ENCODE measurements at regions not wholly inside any gene's neighbourhood (a gene's known extent, or its start where the extent isn't known, plus 50 kb on each side); places are given as distances from the start of the nearest gene placed in this dataset.
"Not testable (repeated sequence)": the region's sequence is repeated elsewhere in the genome, so short reads cannot be mapped to it uniquely, and the experiment has no call there.

DNA sequence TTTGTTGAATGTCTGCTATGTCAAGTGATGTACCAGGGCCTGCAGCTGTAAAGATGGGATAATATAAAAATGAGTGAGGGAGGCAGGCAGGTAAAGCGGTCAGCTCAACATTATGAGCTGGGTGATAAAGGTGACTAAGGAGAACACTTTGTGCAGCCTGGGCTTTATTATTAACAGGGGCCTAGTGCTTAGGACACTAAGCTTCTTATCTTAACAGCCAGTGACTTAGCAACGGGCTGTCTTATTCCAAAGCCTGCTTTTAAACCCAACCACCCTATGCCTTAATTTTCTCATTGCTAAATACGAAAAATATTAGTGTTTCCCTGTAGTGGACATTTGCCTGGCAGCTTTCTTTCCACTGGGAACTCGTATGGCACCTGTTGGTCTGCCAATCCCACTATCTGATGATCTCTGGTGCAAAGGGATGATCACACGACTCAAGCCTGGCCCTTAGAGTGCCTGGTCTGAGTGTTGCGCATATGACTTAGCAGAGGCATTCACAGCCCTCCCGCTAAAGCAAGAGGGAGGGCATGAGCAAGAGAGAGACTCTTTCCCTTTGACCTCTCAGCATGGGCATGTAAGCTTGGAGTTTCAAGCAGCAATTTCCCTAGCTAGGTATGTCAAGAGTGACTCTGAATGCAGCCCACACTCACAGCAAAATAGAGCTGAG lies 98.6 kb upstream of the PAPPA2 start:
- H3K9me3 ChIP-seq (ENCODE audit: low read length) = no peaks in the 10 kb centered on the region
- no peaks in the 10 kb centered on the region for H4K20me1 ChIP-seq (ENCODE audit: insufficient read depth, low read length)
- ChIA-PET POLR2A (no interaction called here), CTCF (ENCODE audit: low intra/inter-chr PET ratio, low total read pairs) (no interaction called here)
- no peak overlapping the region for H3K4me3 ChIP-seq (replicated peaks in 1 of 3; ENCODE audit: insufficient read depth in 1 of 3, low read depth in 2 of 3, low read length in 3 of 3)
- H3K4me1 ChIP-seq (ENCODE audit: insufficient read depth, low read length) = no peaks in the 10 kb centered on the region
- no peak for FAIRE-seq
- H3K79me2 ChIP-seq (ENCODE audit: insufficient read depth, low read length) = no peaks in the 10 kb centered on the region
- no peaks in the 10 kb centered on the region for H3K27me3 ChIP-seq (ENCODE audit: control insufficient read depth in 1 of 2, insufficient read depth in 2 of 2, low read length in 2 of 2)
- H3K27ac ChIP-seq (ENCODE audit: extremely low read length, insufficient read depth, low read length) = no peak overlapping the region
- DNase-seq (ENCODE audit: low spot score) = no peak
- in situ Hi-C loops (cut with HindIII; ENCODE audit: extremely low pct_ligation_motif_present, low pct_unique_long_range_greater_than_20kb) = no loop called here
- no peak for TF ChIP-seq SALL1 (CRISPR knock-in tag; IDR thresholded peaks at IDR 0.05)
- H2AFZ ChIP-seq (ENCODE audit: low read length) = no peak overlapping the region
- 3% methylated on average over 7 of the region's 7 CpGs for WGBS (ENCODE audit: low lambda C conversion rate)
- H3K9ac ChIP-seq (ENCODE audit: insufficient read depth, low read depth, low read length) = no peak overlapping the region
- ATAC-seq = no peak
- intact Hi-C loops (cut with micrococcal nuclease; ENCODE audit: unreplicated experiment) = no loop called here
- no peak overlapping the region for H3K4me2 ChIP-seq (ENCODE audit: low read depth, low read length)
- H3K36me3 ChIP-seq (replicated peaks in 1 of 2; ENCODE audit: control insufficient read depth in 1 of 2, insufficient read depth in 2 of 2, low read length in 2 of 2) = no peaks in the 10 kb centered on the region
- BruUV-seq (replicated peaks) = no TSS peak

DNA sequence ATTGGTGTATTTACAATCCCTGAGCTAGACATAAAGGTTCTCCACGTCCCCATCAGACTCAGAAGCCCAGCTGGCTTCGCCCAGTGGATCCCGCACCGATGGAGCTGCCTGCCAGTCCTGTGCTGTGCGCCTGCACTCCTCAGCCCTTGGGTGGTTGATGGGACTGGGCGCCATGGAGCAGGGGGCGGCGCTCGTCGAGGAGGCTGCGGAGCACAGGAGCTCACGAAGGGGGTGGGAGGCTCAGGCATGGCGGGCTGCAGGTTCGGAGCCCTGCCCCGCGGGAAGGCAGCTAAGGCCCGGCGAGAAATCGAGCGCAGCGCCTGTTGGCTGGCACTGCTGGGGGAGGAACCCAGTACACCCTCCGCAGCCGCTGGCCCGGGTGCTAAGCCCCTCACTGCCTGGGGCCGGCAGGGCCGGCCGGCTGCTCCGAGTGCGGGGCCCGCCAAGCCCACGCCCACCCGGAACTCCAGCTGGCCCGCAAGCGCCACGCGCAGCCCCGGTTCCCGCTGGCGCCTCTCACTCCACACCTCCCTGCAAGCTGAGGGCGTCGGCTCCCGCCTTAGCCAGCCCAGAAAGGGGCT lies 113.8 kb upstream of the PAPPA2 start:
- H4K20me1 ChIP-seq (ENCODE audit: insufficient read depth, low read length); H3K4me2 ChIP-seq (ENCODE audit: low read depth, low read length); CTCF ChIA-PET (ENCODE audit: low intra/inter-chr PET ratio, low total read pairs); H3K4me3 ChIP-seq (replicated peaks in 1 of 3; ENCODE audit: insufficient read depth in 1 of 3, low read depth in 2 of 3, low read length in 3 of 3); H3K9ac ChIP-seq (ENCODE audit: insufficient read depth, low read depth, low read length); H3K27ac ChIP-seq (ENCODE audit: extremely low read length, insufficient read depth, low read length); BruUV-seq (replicated peaks); ATAC-seq; FAIRE-seq; DNase-seq (ENCODE audit: low spot score); in situ Hi-C loops (cut with HindIII; ENCODE audit: extremely low pct_ligation_motif_present, low pct_unique_long_range_greater_than_20kb); H2AFZ ChIP-seq (ENCODE audit: low read length); POLR2A ChIA-PET; H3K79me2 ChIP-seq (ENCODE audit: insufficient read depth, low read length); H3K36me3 ChIP-seq (replicated peaks in 1 of 2; ENCODE audit: control insufficient read depth in 1 of 2, insufficient read depth in 2 of 2, low read length in 2 of 2); intact Hi-C loops (cut with micrococcal nuclease; ENCODE audit: unreplicated experiment); H3K4me1 ChIP-seq (ENCODE audit: insufficient read depth, low read length); H3K27me3 ChIP-seq (ENCODE audit: control insufficient read depth in 1 of 2, insufficient read depth in 2 of 2, low read length in 2 of 2): not testable (repeated sequence)
- WGBS (ENCODE audit: low lambda C conversion rate) = 78% methylated on average over 9 of the region's 42 CpGs
- H3K9me3 ChIP-seq (ENCODE audit: low read length) = peaks cover 15% of the 10 kb centered on the region

DNA sequence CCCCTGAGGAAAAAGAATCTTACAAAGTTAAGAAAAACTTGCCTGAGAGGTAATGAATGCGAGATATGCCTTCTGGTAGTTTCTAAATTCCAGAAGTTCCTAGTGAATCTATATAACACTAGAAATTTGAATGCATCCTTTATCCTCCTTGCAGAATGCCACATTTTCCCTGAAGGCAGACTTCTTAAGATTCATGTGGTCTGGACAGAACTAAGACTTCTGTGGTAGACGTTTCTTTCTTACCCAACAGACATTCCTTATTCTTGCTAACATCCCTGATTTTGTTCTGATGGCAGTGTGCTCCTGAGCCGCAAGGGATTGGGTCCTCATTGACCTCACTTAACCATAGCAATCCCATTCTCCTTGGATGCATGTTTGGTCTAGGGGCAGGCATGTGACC lies 121.3 kb upstream of the PAPPA2 start:
- no TSS peak for BruUV-seq (replicated peaks)
- H3K4me2 ChIP-seq (ENCODE audit: low read depth, low read length) = no peak overlapping the region
- no peaks in the 10 kb centered on the region for H3K36me3 ChIP-seq (replicated peaks in 1 of 2; ENCODE audit: control insufficient read depth in 1 of 2, insufficient read depth in 2 of 2, low read length in 2 of 2)
- ATAC-seq (no peak), FAIRE-seq (no peak), DNase-seq (ENCODE audit: low spot score) (no peak)
- no peaks in the 10 kb centered on the region; a peak in 1 of 5 replicates for H3K27me3 ChIP-seq (ENCODE audit: control insufficient read depth in 1 of 2, insufficient read depth in 2 of 2, low read length in 2 of 2)
- 30% methylated on average over 3 of the region's 3 CpGs for WGBS (ENCODE audit: low lambda C conversion rate)
- H3K9ac ChIP-seq (ENCODE audit: insufficient read depth, low read depth, low read length) = no peak overlapping the region
- H4K20me1 ChIP-seq (ENCODE audit: insufficient read depth, low read length) = no peaks in the 10 kb centered on the region
- peaks cover 26% of the 10 kb centered on the region for H3K9me3 ChIP-seq (ENCODE audit: low read length)
- H3K4me3 ChIP-seq (replicated peaks in 1 of 3; ENCODE audit: insufficient read depth in 1 of 3, low read depth in 2 of 3, low read length in 3 of 3) = no peak overlapping the region
- in situ Hi-C loops (cut with HindIII; ENCODE audit: extremely low pct_ligation_motif_present, low pct_unique_long_range_greater_than_20kb) = no loop called here
- H2AFZ ChIP-seq (ENCODE audit: low read length) = no peak overlapping the region
- POLR2A ChIA-PET = no interaction called here
- H3K4me1 ChIP-seq (ENCODE audit: insufficient read depth, low read length) = no peaks in the 10 kb centered on the region
- intact Hi-C loops (cut with micrococcal nuclease; ENCODE audit: unreplicated experiment) = no loop called here
- H3K79me2 ChIP-seq (ENCODE audit: insufficient read depth, low read length) = no peaks in the 10 kb centered on the region
- no peak overlapping the region for H3K27ac ChIP-seq (ENCODE audit: extremely low read length, insufficient read depth, low read length)
- CTCF ChIA-PET (ENCODE audit: low intra/inter-chr PET ratio, low total read pairs) = no interaction called here
- no peak for TF ChIP-seq ZNF484 (CRISPR knock-in tag; IDR thresholded peaks at IDR 0.05; ENCODE audit: borderline replicate concordance, low read depth)
- no peak for TF ChIP-seq ZNF282 (IDR thresholded peaks at IDR 0.05; ENCODE audit: partially characterized antibody)
- TF ChIP-seq MAFF (IDR thresholded peaks at IDR 0.05; ENCODE audit: low read depth, low read length) = no peak
- TF ChIP-seq PHF8 (CRISPR knock-in tag; IDR thresholded peaks at IDR 0.05) = no peak
- no peak for TF ChIP-seq MATR3 (CRISPR knock-in tag; IDR thresholded peaks at IDR 0.05)
- no peak for TF ChIP-seq FOXO1 (CRISPR knock-in tag; IDR thresholded peaks at IDR 0.05)
- TF ChIP-seq PHB2 (IDR thresholded peaks at IDR 0.05; ENCODE audit: partially characterized antibody) = no peak
- TF ChIP-seq, protein P1, sequence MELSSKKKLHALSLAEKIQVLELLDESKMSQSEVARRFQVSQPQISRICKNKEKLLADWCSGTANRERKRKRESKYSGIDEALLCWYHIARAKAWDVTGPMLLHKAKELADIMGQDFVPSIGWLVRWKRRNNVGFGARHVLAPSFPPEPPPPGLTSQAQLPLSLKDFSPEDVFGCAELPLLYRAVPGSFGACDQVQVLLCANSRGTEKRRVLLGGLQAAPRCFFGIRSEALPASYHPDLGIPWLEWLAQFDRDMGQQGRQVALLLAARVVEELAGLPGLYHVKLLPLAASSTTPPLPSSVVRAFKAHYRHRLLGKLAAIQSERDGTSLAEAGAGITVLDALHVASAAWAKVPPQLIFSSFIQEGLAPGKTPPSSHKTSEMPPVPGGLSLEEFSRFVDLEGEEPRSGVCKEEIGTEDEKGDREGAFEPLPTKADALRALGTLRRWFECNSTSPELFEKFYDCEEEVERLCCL (CRISPR knock-in tag; IDR thresholded peaks at IDR 0.05; ENCODE audit: borderline replicate concordance) = no peak
- no peak for TF ChIP-seq ZNF709 (CRISPR knock-in tag; IDR thresholded peaks at IDR 0.05)
- TF ChIP-seq CBFB (CRISPR knock-in tag; IDR thresholded peaks at IDR 0.05) = no peak
- no peak for TF ChIP-seq KMT2B (CRISPR knock-in tag; IDR thresholded peaks at IDR 0.05)
- TF ChIP-seq ZNF335 (CRISPR knock-in tag; IDR thresholded peaks at IDR 0.05) = no peak
